Stimulated activated naive CD8-positive, alpha-beta T cell treated with anti-CD3 and anti-CD28 coated beads, Interleukin-15, Interleukin-2, amounts not matched to agents 100 ng/mL and 50 ng/mL, for 24 hours (primary cell): ENCODE measurements at regions not wholly inside any gene's neighbourhood (a gene's known extent, or its start where the extent isn't known, plus 50 kb on each side); places are given as distances from the start of the nearest gene placed in this dataset.

ENCODE experiments used
- H3K27ac Mint-ChIP-seq: one replicate; pipeline ENCODE4 v1.8.0; 2021; ENCODE audit warnings: mild to moderate bottlenecking, mixed read lengths
- H3K27me3 Mint-ChIP-seq: one replicate; pipeline ENCODE4 v1.8.0; 2021; ENCODE audit warnings: mixed read lengths
- H3K36me3 Mint-ChIP-seq: one replicate; pipeline ENCODE4 v1.8.0; 2021; ENCODE audit warnings: low read depth, mixed read lengths
- H3K4me1 Mint-ChIP-seq: one replicate; pipeline ENCODE4 v1.8.0; 2021; ENCODE audit warnings: low read depth, mixed read lengths
- H3K4me3 Mint-ChIP-seq: one replicate; pipeline ENCODE4 v1.8.0; 2021; ENCODE audit warnings: mild to moderate bottlenecking, mixed read lengths
- H3K9me3 Mint-ChIP-seq: one replicate; pipeline ENCODE4 v1.8.0; 2021; ENCODE audit warnings: mixed read lengths

DNA sequence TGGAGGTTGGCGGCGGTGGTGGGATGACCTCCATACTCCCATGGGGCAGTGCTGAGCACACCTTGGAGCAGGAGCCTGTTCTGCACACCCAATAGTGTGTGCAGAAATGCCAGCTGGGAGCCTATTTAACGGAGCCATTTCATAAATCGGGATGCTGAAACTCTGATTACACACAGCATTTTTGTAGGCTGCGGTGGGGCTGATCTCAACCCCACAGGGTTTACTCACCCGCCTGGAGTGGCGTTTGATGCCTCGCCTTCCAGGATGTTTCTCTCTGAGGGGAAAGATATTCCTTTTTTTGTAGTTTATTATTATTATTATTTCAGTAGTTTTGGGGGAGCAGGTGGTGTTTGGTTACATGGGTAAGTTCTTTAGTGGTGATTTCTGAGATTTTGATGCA is 82.6 kb upstream of the WDR26 start:
- Mint-ChIP-seq H3K36me3 (no peaks in the 10 kb centered on the region), H3K27me3 (no peaks in the 10 kb centered on the region), H3K4me3 (no peak overlapping the region), H3K27ac (no peak overlapping the region), H3K9me3 (no peaks in the 10 kb centered on the region), H3K4me1 (no peaks in the 10 kb centered on the region)

DNA sequence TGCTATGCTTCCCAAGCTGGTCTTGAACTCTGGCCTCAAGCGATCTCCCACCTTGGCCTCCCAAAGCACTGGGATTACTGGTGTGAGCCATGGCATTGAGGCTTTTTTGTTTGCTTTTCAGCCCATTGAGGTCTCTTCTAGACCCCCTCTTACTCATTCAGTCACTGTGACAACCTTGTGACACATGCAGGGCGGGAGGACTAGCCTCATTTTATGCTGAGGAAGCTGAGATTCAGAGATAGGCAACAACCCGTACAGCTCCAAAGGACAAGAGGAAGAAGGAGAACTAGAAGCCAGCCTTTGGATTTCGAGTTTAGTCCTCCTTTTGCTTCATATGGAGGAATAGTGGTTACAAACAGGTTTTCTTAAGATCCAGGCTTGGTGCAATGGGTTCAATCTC is 83.9 kb upstream of the WDR26 start:
- Mint-ChIP-seq H3K4me1 (no peaks in the 10 kb centered on the region), H3K27ac (no peak overlapping the region), H3K27me3 (no peaks in the 10 kb centered on the region), H3K36me3 (no peaks in the 10 kb centered on the region), H3K4me3 (no peak overlapping the region), H3K9me3 (no peaks in the 10 kb centered on the region)

DNA sequence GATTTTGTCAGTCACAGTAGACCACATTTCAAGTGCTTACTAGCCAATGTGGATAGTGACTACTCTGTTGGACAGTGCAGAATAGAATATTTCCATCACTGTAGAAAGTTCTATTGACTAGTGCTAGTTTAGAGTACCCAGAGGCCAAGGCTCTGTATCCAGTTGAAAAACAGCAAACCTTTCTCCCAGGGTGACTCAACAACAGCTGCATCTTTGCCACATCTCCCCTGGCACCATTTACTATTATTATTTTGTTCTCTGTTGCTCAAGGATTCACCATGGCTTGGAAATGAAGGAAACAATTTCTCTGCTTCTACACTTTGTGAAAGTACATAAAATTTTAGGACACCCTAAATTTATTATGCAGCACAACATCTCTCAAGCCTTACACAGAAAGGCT is 85.3 kb upstream of the WDR26 start:
- Mint-ChIP-seq H3K27ac (no peak overlapping the region), H3K36me3 (no peaks in the 10 kb centered on the region), H3K27me3 (no peaks in the 10 kb centered on the region), H3K9me3 (no peaks in the 10 kb centered on the region), H3K4me1 (no peaks in the 10 kb centered on the region), H3K4me3 (no peak overlapping the region)

DNA sequence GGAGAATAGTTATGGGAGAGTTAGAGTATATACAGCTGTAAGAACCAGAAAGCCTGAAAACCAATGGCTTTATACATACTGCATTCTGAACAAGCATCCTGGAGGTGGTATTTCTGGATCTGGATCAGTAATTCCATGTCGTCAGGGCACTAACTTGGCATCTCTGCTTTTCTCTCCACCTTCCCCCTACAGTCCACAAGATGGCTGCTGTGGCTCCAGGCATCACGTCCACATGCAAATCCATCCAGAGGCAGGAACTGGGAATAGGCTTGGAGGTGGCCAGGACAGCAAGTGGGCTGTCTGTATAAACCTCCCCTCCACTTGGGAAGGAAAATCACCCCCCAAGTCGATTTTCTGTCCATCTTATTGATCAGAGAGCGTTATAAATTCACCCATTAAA is 86.2 kb upstream of the WDR26 start:
- Mint-ChIP-seq H3K4me1 (no peaks in the 10 kb centered on the region), H3K36me3 (no peaks in the 10 kb centered on the region), H3K27ac (no peak overlapping the region), H3K4me3 (no peak overlapping the region), H3K9me3 (no peaks in the 10 kb centered on the region), H3K27me3 (no peaks in the 10 kb centered on the region)

DNA sequence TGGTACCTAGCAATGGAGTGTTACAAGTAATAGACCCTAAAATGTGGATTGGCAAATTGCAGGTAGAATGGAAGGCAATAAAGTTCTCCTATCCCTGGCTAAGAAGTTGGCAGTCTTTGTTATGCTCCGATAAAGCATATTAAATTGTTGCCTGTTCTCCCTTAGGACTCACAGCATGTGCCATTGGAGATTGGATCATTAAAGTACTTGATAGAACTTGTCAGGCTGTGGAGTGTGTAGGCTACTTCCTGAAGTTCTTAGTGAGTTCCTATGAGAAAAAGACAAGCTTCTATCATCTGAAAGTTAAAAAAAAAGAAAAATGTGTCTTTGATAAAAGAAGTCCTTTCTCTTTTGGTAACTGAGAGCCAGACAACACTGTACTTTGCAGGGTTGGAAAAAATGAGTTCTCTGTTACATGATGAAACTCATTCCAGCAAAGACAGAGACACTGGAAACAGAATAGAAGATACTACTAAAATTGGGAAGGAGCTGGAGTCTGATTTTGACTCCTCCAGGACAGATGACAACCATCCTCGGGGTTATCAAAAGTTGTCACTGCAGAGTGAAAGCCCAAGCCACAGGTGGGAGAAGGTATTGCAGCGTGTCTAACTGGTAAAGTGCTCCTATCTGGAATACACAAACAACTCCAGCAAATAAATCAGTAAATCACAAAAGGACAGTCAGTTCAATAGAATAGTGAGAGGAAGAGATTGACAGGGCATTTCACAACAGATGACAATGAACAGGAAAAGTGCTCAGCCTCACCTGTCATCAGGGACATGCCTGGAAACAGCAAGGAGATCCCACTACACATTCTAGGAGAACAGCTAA is 87.5 kb upstream of the WDR26 start:
- H3K4me1 Mint-ChIP-seq, result no peaks in the 10 kb centered on the region
- H3K4me3 Mint-ChIP-seq, result no peak overlapping the region
- H3K27ac Mint-ChIP-seq, result no peak overlapping the region
- H3K27me3 Mint-ChIP-seq, result no peaks in the 10 kb centered on the region
- no peaks in the 10 kb centered on the region for H3K9me3 Mint-ChIP-seq
- no peaks in the 10 kb centered on the region for H3K36me3 Mint-ChIP-seq

DNA sequence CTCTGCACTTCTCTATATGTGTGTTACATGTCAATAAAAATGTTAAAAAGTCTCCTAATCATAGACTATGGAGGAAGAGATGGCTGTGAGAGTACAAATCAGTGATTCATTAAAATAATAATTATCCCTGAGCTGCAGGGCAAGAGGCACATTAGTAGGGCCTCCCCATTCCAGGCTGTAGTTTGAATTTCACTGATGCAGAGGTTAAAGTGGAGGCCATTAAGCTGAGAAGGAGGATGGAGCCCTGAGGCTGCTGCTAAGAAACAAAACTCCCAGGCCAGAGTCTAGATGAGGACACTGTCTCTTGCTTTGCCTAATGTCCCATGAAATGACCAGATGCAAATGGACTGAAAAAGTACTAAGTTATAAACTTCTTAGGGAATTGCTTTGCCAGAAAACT is 89.1 kb upstream of the WDR26 start:
- Mint-ChIP-seq H3K4me1 (no peaks in the 10 kb centered on the region), H3K4me3 (no peak overlapping the region), H3K27ac (no peak overlapping the region), H3K9me3 (no peaks in the 10 kb centered on the region), H3K27me3 (no peaks in the 10 kb centered on the region), H3K36me3 (no peaks in the 10 kb centered on the region)

DNA sequence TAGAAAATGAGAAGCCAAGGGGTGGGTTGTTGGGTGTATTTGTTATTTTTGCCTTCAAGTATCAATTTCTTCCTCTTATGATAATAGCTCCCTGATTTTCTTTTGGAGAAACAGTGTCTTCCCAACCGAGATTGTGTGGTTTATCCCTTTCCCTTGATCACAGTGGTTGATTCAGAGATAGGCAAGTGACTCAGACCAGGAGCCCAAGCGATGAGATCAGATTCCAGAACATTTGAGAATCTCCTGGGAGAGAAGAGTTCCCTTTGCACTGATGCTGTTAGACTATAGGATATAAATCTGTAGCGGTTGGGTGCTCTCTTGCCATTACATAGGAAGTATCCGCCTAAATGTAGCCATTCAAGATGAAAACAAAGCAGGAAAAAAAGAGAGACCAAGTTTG is 90.1 kb upstream of the WDR26 start:
- no peaks in the 10 kb centered on the region for H3K27me3 Mint-ChIP-seq
- H3K4me3 Mint-ChIP-seq, result no peak overlapping the region
- H3K36me3 Mint-ChIP-seq, result no peaks in the 10 kb centered on the region
- no peaks in the 10 kb centered on the region for H3K4me1 Mint-ChIP-seq
- no peak overlapping the region for H3K27ac Mint-ChIP-seq
- H3K9me3 Mint-ChIP-seq, result no peaks in the 10 kb centered on the region

DNA sequence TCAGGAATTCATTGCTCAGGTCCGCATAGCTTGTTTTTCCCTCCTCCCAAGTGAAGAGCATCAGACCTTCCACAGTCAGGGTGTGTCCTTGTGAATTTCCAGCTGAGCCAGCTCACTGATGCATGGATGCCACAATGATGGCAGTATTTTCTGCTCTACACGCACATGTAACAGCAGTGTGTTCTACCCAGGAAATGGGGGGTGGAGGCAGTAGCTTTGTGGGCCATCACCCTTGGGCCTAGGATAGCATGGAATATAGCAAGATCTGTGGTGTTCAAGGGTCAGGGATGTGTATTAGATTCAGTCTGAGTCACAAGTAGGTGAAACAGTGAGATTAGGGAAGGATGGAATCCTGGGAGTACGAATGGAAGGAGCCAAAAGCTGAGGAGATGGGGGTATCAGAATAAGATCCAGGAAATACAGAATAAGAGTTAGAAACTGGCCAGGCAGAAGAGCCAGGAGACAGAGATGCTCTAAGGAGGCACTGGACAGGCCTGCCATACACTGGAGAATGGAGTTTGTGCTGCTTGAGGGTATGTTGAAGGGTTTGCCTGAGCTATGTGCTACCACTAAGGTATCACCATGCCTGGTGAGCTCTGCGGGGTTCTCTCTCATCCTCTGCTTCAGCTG is 90.6 kb upstream of the CNIH3 start:
- H3K36me3 Mint-ChIP-seq, result no peaks in the 10 kb centered on the region
- H3K27ac Mint-ChIP-seq, result no peak overlapping the region
- H3K9me3 Mint-ChIP-seq, result no peaks in the 10 kb centered on the region
- no peaks in the 10 kb centered on the region for H3K27me3 Mint-ChIP-seq
- no peak overlapping the region for H3K4me3 Mint-ChIP-seq
- H3K4me1 Mint-ChIP-seq, result no peaks in the 10 kb centered on the region

DNA sequence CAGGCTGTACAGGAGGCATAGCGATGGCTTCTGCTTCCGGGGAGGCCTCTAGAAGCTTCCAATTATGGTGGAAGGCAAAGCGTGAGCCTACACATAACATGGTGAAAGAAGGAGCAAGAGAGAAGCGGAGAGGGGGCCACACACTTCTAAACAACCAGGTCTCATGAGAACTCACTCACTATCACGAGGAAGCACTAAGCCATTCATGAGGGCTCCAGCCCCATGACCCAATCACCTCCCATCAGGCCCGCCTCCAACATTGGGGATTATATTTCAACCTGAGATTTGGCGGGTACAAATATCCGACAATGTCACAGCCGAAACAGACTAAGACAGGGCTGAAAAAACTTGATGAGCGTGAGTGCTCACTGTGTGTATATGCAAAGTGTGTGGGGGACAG is 89.3 kb upstream of the CNIH3 start:
- Mint-ChIP-seq H3K4me1 (no peaks in the 10 kb centered on the region), H3K27me3 (no peaks in the 10 kb centered on the region), H3K4me3 (no peak overlapping the region), H3K9me3 (no peaks in the 10 kb centered on the region), H3K27ac (no peak overlapping the region), H3K36me3 (no peaks in the 10 kb centered on the region)

DNA sequence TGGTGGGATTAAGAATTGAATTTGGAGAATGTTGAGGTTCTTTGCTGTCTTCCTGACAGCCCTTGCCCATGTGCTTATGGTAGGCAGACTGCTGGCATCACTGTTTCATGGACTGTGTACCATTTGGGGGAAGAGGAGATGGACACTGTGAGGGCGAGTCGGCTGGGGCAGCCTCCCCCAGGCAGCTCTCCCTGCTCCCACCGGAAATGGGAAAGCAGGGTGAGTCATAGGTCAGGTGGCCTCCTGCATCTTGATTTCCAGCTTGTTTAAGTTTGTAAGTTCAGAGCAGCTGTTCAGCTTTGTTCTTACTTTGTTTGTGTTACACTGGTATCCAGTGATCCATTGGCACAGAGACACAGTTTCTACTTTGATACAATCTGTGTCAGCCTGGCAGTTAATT is 87.2 kb upstream of the CNIH3 start:
- Mint-ChIP-seq H3K9me3 (no peaks in the 10 kb centered on the region), H3K4me3 (no peak overlapping the region), H3K27me3 (no peaks in the 10 kb centered on the region), H3K36me3 (no peaks in the 10 kb centered on the region), H3K4me1 (no peaks in the 10 kb centered on the region), H3K27ac (no peak overlapping the region)

DNA sequence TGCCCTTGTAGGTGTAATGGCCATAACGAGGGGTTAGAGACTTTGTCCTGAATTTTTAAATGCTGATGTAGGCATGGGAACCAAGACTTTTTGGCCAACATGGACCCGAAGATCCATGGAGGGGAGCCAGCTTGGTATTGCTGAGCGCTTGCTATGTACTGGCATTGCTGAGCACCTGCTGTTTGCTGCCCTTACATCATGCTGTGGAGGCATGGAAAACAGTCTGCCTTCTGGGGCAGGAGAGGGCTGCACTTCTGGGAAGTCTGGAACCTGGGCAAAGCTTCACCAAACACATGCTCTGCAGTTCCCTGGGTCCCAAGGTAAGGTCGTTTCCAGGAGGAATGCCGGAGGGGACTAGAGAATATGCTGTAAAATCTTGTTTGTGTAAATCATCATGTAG is 86.3 kb upstream of the CNIH3 start:
- H3K27me3 Mint-ChIP-seq, result no peaks in the 10 kb centered on the region
- H3K9me3 Mint-ChIP-seq, result no peaks in the 10 kb centered on the region
- H3K4me1 Mint-ChIP-seq, result no peaks in the 10 kb centered on the region
- H3K27ac Mint-ChIP-seq, result no peak overlapping the region
- H3K36me3 Mint-ChIP-seq, result no peaks in the 10 kb centered on the region
- H3K4me3 Mint-ChIP-seq, result no peak overlapping the region

DNA sequence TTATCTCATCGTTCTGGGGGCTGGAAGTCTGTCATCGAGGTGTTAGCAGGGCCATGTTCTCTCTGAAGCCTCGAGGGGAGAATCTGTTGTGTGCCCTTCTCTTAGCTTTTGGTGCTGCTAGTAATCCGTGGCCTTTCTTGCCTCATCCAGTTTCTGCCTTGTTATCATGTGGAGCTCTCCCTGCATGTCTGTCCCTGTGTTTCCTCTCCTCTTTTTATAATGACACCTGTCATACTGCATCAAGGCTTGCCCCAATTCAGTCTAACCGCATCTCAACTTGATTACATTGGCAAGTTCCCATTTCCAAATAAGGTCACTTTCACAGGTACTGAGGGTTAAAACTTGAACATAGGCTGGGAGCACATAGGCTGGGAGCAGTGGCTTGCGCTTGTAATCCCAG is 82.6 kb upstream of the CNIH3 start:
- Mint-ChIP-seq H3K4me3 (no peak overlapping the region), H3K27ac (no peak overlapping the region), H3K4me1 (no peaks in the 10 kb centered on the region), H3K27me3 (no peaks in the 10 kb centered on the region), H3K9me3 (no peaks in the 10 kb centered on the region), H3K36me3 (no peaks in the 10 kb centered on the region)

DNA sequence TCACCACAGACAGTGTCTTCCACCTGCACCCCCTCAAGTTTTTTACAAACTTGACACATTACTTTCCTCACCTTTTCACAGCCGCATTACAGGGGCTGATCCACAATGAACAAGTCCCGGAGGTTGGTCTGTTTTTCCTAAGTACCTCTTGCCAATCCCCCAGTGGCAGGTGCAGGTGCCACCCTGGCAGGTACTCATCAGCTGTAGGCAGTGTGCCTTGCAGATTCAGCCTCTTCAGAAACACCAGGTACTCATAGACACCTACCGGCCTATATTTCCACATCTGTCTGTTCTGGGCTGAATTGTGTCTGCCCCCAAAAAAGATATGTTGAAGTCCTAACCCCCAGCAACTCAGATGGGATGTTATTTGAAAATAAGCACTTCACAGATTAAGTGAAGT is 81.4 kb upstream of the CNIH3 start:
- Mint-ChIP-seq H3K4me1 (no peaks in the 10 kb centered on the region), H3K9me3 (no peaks in the 10 kb centered on the region), H3K27ac (no peak overlapping the region), H3K27me3 (peaks cover 4% of the 10 kb centered on the region), H3K36me3 (no peaks in the 10 kb centered on the region), H3K4me3 (no peak overlapping the region)

DNA sequence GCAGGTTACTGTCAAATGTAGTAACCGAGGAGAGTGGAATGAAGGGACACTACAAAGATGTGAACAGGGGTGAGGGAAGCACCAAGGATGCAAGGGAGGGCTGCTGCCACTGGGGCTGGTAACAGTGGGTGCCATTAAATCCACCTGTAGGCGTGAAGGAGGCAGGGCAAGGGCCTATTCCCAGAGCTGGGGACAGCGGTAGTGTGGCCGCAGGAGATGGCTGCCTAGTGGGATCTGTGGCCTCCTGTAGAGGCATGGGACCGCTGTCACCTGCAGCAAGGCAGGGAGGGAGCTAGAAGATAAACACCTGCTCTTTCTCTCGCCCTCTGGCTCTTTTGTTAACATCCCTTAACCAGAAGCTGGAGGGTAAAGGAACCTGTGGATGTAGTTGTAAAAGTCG is 80.5 kb upstream of the CNIH3 start:
- Mint-ChIP-seq H3K27ac (no peak overlapping the region), H3K27me3 (peaks cover 4% of the 10 kb centered on the region), H3K4me3 (no peak overlapping the region), H3K9me3 (no peaks in the 10 kb centered on the region), H3K36me3 (no peaks in the 10 kb centered on the region), H3K4me1 (no peaks in the 10 kb centered on the region)

DNA sequence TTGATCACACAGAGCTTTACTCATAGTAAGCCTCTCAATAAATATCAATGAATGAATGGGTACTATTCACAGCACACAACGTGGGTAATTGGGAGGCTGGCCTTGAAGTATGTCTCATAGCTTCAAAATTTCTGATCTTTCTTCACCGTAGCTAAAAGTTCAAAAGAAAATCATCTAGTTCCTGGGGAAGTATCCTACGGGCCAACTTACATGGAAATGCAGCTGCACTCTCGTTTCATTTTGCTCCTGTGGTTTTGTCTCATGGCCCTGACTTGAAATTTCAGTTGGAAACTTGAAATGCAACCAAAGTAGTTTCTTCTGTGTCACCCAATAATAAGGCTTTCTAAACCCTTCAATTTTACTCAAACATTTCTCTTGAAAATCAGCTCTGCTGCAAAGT is 76.1 kb upstream of the CNIH3 start:
- Mint-ChIP-seq H3K27me3 (peaks cover 6% of the 10 kb centered on the region), H3K4me1 (peaks cover 22% of the 10 kb centered on the region), H3K4me3 (no peak overlapping the region), H3K9me3 (no peaks in the 10 kb centered on the region), H3K27ac (no peak overlapping the region), H3K36me3 (no peaks in the 10 kb centered on the region)

DNA sequence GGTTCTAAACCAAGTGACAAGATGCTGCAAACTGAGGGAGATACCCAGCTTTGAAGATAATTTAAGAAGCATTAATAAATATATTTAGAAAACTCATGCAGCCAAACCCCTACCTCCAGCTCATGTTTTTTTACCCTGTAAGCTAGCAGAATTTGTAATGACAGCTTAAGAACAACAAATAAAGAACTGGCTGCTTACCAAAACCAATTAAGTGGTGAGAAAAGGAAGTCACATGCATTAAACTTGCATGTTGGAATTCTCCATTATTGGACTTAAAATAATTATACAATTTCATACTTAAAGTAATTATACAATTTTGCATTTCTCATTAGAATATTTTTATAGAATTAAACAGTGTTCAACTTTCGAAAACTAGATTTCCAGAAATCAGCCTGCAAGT is 75.6 kb upstream of the CNIH3 start:
- no peaks in the 10 kb centered on the region for H3K9me3 Mint-ChIP-seq
- H3K4me1 Mint-ChIP-seq, result peaks cover 22% of the 10 kb centered on the region
- no peak overlapping the region for H3K4me3 Mint-ChIP-seq
- H3K27me3 Mint-ChIP-seq, result peaks cover 6% of the 10 kb centered on the region
- H3K27ac Mint-ChIP-seq, result no peak overlapping the region
- H3K36me3 Mint-ChIP-seq, result no peaks in the 10 kb centered on the region
